ENCODE measurements at regions not wholly inside any gene's neighbourhood (a gene's known extent, or its start where the extent isn't known, plus 50 kb on each side); places are given as distances from the start of the nearest gene placed in this dataset.

DNA sequence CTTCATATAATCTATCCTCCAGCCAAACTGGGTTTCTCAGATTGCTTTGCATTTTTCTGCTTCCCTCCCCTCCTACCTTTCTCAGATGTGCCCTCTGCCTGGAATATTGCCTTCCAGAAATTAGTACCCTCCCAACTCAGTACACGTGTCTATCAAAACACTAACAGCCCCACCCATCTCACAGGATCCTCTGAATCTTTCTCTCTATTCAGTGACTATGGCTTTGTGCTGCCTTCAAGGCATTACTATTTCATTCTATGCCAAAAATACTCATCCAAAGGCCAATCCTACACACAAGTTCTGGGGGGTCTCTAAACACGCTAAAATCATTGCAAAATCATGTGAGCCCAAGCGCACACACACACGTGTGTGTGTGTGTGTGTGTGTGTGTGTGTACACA is 58.4 kb downstream of the ZNF281 start:
- no peak for TF ChIP-seq EZH2 (IDR thresholded peaks at IDR 0.05; ENCODE audit: low read length, missing control alignments)
- TF ChIP-seq, protein P1, sequence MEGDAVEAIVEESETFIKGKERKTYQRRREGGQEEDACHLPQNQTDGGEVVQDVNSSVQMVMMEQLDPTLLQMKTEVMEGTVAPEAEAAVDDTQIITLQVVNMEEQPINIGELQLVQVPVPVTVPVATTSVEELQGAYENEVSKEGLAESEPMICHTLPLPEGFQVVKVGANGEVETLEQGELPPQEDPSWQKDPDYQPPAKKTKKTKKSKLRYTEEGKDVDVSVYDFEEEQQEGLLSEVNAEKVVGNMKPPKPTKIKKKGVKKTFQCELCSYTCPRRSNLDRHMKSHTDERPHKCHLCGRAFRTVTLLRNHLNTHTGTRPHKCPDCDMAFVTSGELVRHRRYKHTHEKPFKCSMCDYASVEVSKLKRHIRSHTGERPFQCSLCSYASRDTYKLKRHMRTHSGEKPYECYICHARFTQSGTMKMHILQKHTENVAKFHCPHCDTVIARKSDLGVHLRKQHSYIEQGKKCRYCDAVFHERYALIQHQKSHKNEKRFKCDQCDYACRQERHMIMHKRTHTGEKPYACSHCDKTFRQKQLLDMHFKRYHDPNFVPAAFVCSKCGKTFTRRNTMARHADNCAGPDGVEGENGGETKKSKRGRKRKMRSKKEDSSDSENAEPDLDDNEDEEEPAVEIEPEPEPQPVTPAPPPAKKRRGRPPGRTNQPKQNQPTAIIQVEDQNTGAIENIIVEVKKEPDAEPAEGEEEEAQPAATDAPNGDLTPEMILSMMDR (conservative IDR thresholded peaks at IDR 0.05 in 1 of 2, IDR thresholded peaks at IDR 0.05 in 1 of 2; ENCODE audit: low read depth in 1 of 2, low read length in 2 of 2) = no peak
- Histone ChIP-seq H3K9ac (ENCODE audit: insufficient read depth, low read length) (no peak overlapping the region), H3K4me2 (ENCODE audit: extremely low read depth, insufficient read depth, low read length) (peak overlapping the region; percentile 89), H3K4me1 (ENCODE audit: control insufficient read depth, extremely low read depth, insufficient read depth, low read length) (peaks cover 10% of the 10 kb centered on the region), H2AFZ (ENCODE audit: low read length) (peak overlapping the region; percentile 85), H3K79me2 (ENCODE audit: control insufficient read depth, insufficient read depth, low read length) (no peaks in the 10 kb centered on the region), H3K4me3 (replicated peaks in 1 of 4; ENCODE audit: control extremely low read depth in 1 of 4, insufficient read depth in 1 of 4, low read depth in 3 of 4, low read length in 4 of 4) (peak overlapping the region in 3 of 4 experiments; percentile 21 to 47 (median 22)), H3K36me3 (ENCODE audit: control insufficient read depth, insufficient read depth, low read length) (no peaks in the 10 kb centered on the region), H3K9me3 (ENCODE audit: control insufficient read depth, insufficient read depth, low read depth, low read length) (no peaks in the 10 kb centered on the region), H3K27me3 (ENCODE audit: control insufficient read depth, insufficient read depth, low read length) (no peaks in the 10 kb centered on the region), H3K27ac (ENCODE audit: insufficient read depth, low read length) (peak overlapping the region; percentile 86), H4K20me1 (ENCODE audit: control insufficient read depth, extremely low read depth, insufficient read depth, low read length) (no peaks in the 10 kb centered on the region)
- no peak for DNase-seq (ENCODE audit: low read depth in 2 of 2)

DNA sequence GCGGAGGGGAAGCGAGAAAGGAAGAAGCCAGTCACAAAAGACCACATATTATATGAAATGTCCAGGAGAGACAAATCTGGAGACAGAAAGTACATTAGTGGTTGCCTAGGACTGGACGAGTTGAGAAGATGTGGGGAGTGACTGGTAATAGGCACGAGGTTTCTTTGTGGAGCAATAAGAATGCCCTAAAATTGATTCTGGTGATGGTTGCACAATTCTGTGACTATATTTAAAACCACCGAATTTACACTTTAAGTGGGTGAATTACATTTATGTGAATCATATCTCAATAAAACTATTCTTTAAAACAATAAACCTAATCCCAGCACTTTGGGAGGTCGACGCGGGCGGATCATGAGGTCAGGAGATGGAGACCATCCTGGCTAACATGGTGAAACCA is 63.1 kb downstream of the ZNF281 start:
- Histone ChIP-seq H3K36me3 (ENCODE audit: control insufficient read depth, insufficient read depth, low read length) (no peaks in the 10 kb centered on the region), H2AFZ (ENCODE audit: low read length) (no peak overlapping the region), H3K4me3 (replicated peaks in 1 of 4; ENCODE audit: control extremely low read depth in 1 of 4, insufficient read depth in 1 of 4, low read depth in 3 of 4, low read length in 4 of 4) (no peak overlapping the region), H3K27ac (ENCODE audit: insufficient read depth, low read length) (no peak overlapping the region), H3K4me2 (ENCODE audit: extremely low read depth, insufficient read depth, low read length) (no peak overlapping the region), H3K9me3 (ENCODE audit: control insufficient read depth, insufficient read depth, low read depth, low read length) (no peaks in the 10 kb centered on the region), H4K20me1 (ENCODE audit: control insufficient read depth, extremely low read depth, insufficient read depth, low read length) (no peaks in the 10 kb centered on the region), H3K4me1 (ENCODE audit: control insufficient read depth, extremely low read depth, insufficient read depth, low read length) (peaks cover 7% of the 10 kb centered on the region), H3K79me2 (ENCODE audit: control insufficient read depth, insufficient read depth, low read length) (no peaks in the 10 kb centered on the region), H3K9ac (ENCODE audit: insufficient read depth, low read length) (no peak overlapping the region), H3K27me3 (ENCODE audit: control insufficient read depth, insufficient read depth, low read length) (no peaks in the 10 kb centered on the region)
- TF ChIP-seq EZH2 (IDR thresholded peaks at IDR 0.05; ENCODE audit: low read length, missing control alignments) = no peak
- TF ChIP-seq, protein P1 (conservative IDR thresholded peaks at IDR 0.05 in 1 of 2, IDR thresholded peaks at IDR 0.05 in 1 of 2; ENCODE audit: low read depth in 1 of 2, low read length in 2 of 2) = no peak
- DNase-seq (ENCODE audit: low read depth in 2 of 2) = peak; percentile 62 to 75

DNA sequence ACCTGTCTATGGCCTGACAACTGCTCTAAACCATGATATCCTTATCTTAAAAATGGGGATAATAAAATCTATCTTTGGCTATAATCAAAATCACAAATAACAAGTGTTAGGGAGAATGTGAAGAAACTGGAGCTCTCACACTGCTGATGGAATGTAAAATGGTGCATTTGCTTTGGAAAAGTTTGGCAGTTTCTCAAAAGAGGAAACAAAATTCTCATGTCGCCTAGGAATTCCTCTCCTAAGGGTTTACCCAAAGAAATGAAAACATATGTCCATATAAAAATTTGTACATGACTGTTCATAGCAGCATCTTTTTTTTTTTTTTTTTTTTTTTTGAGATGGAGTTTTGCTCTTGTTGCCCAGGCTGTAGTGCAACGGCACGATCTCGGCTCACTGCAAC is 64.3 kb downstream of the ZNF281 start:
- Histone ChIP-seq H3K4me2 (ENCODE audit: extremely low read depth, insufficient read depth, low read length) (no peak overlapping the region), H3K36me3 (ENCODE audit: control insufficient read depth, insufficient read depth, low read length) (no peaks in the 10 kb centered on the region), H3K4me1 (ENCODE audit: control insufficient read depth, extremely low read depth, insufficient read depth, low read length) (peaks cover 2% of the 10 kb centered on the region), H3K9me3 (ENCODE audit: control insufficient read depth, insufficient read depth, low read depth, low read length) (no peaks in the 10 kb centered on the region), H2AFZ (ENCODE audit: low read length) (no peak overlapping the region), H3K4me3 (replicated peaks in 1 of 4; ENCODE audit: control extremely low read depth in 1 of 4, insufficient read depth in 1 of 4, low read depth in 3 of 4, low read length in 4 of 4) (no peak overlapping the region), H3K9ac (ENCODE audit: insufficient read depth, low read length) (no peak overlapping the region), H4K20me1 (ENCODE audit: control insufficient read depth, extremely low read depth, insufficient read depth, low read length) (no peaks in the 10 kb centered on the region), H3K27ac (ENCODE audit: insufficient read depth, low read length) (no peak overlapping the region), H3K27me3 (ENCODE audit: control insufficient read depth, insufficient read depth, low read length) (no peaks in the 10 kb centered on the region), H3K79me2 (ENCODE audit: control insufficient read depth, insufficient read depth, low read length) (no peaks in the 10 kb centered on the region)
- no peak for DNase-seq (ENCODE audit: low read depth in 2 of 2)
- no peak for TF ChIP-seq EZH2 (IDR thresholded peaks at IDR 0.05; ENCODE audit: low read length, missing control alignments)
- TF ChIP-seq, protein P1 (conservative IDR thresholded peaks at IDR 0.05 in 1 of 2, IDR thresholded peaks at IDR 0.05 in 1 of 2; ENCODE audit: low read depth in 1 of 2, low read length in 2 of 2) = no peak

Data from fibroblast of lung (primary cell).